Neuronal stem cell (in vitro differentiated cells): ENCODE measurements at regions not wholly inside any gene's neighbourhood (a gene's known extent, or its start where the extent isn't known, plus 50 kb on each side); places are given as distances from the start of the nearest gene placed in this dataset.

ENCODE experiments used
- DNase-seq: peaks from one replicate; pipeline ENCODE4 v3.0.0-alpha.2; 2013; ENCODE audit warnings: low spot score
- H2AFZ ChIP-seq: one replicate; pipeline ENCODE4 v1.6.1; 2013; ENCODE audit warnings: mild to moderate bottlenecking, low read length, inconsistent platforms
- H2AK5ac ChIP-seq: 2 replicates; pipeline ENCODE4 v1.6.1; 2013; ENCODE audit warnings: low read depth, mild to moderate bottlenecking, inconsistent platforms, low read length, moderate library complexity, mixed read lengths
- H2BK120ac ChIP-seq: 2 replicates; pipeline ENCODE4 v1.6.1; 2013; ENCODE audit warnings: low read depth, mild to moderate bottlenecking, inconsistent platforms, low read length, moderate library complexity, mixed read lengths
- H2BK12ac ChIP-seq: one replicate; pipeline ENCODE4 v1.6.1; 2013; ENCODE audit warnings: low read length, inconsistent platforms
- H2BK15ac ChIP-seq: 2 replicates; pipeline ENCODE4 v1.6.1; 2013; ENCODE audit warnings: mild to moderate bottlenecking, low read length, inconsistent platforms, mixed read lengths
- H2BK5ac ChIP-seq: one replicate; pipeline ENCODE4 v1.6.1; 2013; ENCODE audit warnings: inconsistent platforms, mild to moderate bottlenecking, low read length, moderate library complexity
- H3K14ac ChIP-seq: one replicate; pipeline ENCODE4 v1.6.1; 2013; ENCODE audit warnings: low read length, inconsistent platforms
- H3K18ac ChIP-seq: 2 replicates; pipeline ENCODE4 v1.6.1; 2013; ENCODE audit warnings: low read length, inconsistent platforms
- H3K23ac ChIP-seq: 2 replicates; pipeline ENCODE4 v1.6.1; 2013; ENCODE audit warnings: low read depth, mild to moderate bottlenecking, mixed read lengths, low read length, inconsistent platforms; ENCODE audit not compliant: poor library complexity
- H3K27ac ChIP-seq: replicated peaks from 3 replicates; pipeline ENCODE4 v1.5.1; 2013; ENCODE audit warnings: low read length, inconsistent platforms
- H3K27me3 ChIP-seq, 3 experiments: 2 replicates each; pipeline ENCODE4 v1.6.1; 2013; ENCODE audit warnings: low read length in 3 of 3, mild to moderate bottlenecking in 2 of 3, inconsistent platforms in 1 of 3, low read depth in 1 of 3, mixed read lengths in 1 of 3, moderate library complexity in 1 of 3; ENCODE audit not compliant: control insufficient read depth in 3 of 3, insufficient read depth in 3 of 3
- H3K36me3 ChIP-seq, 2 donors: replicated peaks in 1 of 2; 2 replicates each; pipeline ENCODE4 v1.6.1; 2013; ENCODE audit warnings: low read length in 2 of 2; ENCODE audit not compliant: control insufficient read depth in 2 of 2, insufficient read depth in 2 of 2
- H3K4ac ChIP-seq: 2 replicates; pipeline ENCODE4 v1.6.1; 2013; ENCODE audit warnings: inconsistent platforms, mild to moderate bottlenecking, low read length, moderate library complexity
- H3K4me1 ChIP-seq, 2 donors: 1 replicate in 1 of 2; 2 replicates in 1 of 2; pipeline ENCODE4 v1.6.1; 2013; ENCODE audit warnings: low read length in 2 of 2, low read depth in 1 of 2; ENCODE audit not compliant: control insufficient read depth in 2 of 2, insufficient read depth in 1 of 2
- H3K4me2 ChIP-seq: one replicate; pipeline ENCODE4 v1.6.1; 2013; ENCODE audit warnings: mild to moderate bottlenecking, low read length, inconsistent platforms; ENCODE audit not compliant: insufficient read depth, poor library complexity, severe bottlenecking
- H3K4me3 ChIP-seq, 2 donors: 2 replicates each; pipeline ENCODE4 v1.5.1; 2013; ENCODE audit warnings: low read length in 2 of 2, mild to moderate bottlenecking in 2 of 2, inconsistent platforms in 1 of 2, moderate library complexity in 1 of 2
- H3K79me1 ChIP-seq: one replicate; pipeline ENCODE4 v1.6.1; 2013; ENCODE audit warnings: low read depth, mild to moderate bottlenecking, inconsistent platforms, low read length, moderate library complexity
- H3K9ac ChIP-seq: one replicate; pipeline ENCODE4 v1.6.1; 2013; ENCODE audit warnings: mild to moderate bottlenecking, low read depth, low read length, inconsistent platforms; ENCODE audit not compliant: poor library complexity
- H3K9me3 ChIP-seq, 2 donors: replicated peaks in 1 of 2; 2 replicates each; pipeline versions ENCODE3 to v1.6.1; 2013; ENCODE audit warnings: low read length in 2 of 2, mild to moderate bottlenecking in 2 of 2, inconsistent platforms in 1 of 2, low read depth in 1 of 2, mixed read lengths in 1 of 2, moderate library complexity in 1 of 2; ENCODE audit not compliant: control insufficient read depth in 2 of 2, insufficient read depth in 1 of 2
- H4K8ac ChIP-seq: one replicate; pipeline ENCODE4 v1.6.1; 2013; ENCODE audit warnings: low read depth, mild to moderate bottlenecking, inconsistent platforms, low read length, moderate library complexity
- H4K91ac ChIP-seq: one replicate; pipeline ENCODE4 v1.6.1; 2013; ENCODE audit warnings: low read length, low read depth, mild to moderate bottlenecking, inconsistent platforms; ENCODE audit not compliant: poor library complexity
- WGBS, 2 donors: extraction: QIAGEN DNeasy Blood & Tissue Kit; methylation state at CpG; one replicate each; pipeline ENCODE4 v1.1.7; 2013; ENCODE audit warnings: missing lambda C conversion rate in 2 of 2, mixed read lengths in 1 of 2; ENCODE audit not compliant: insufficient read length in 2 of 2, insufficient replicate concordance in 1 of 2; ENCODE audit errors: extremely low coverage in 2 of 2; 5-methylcytosine and 5-hydroxymethylcytosine counted together

DNA sequence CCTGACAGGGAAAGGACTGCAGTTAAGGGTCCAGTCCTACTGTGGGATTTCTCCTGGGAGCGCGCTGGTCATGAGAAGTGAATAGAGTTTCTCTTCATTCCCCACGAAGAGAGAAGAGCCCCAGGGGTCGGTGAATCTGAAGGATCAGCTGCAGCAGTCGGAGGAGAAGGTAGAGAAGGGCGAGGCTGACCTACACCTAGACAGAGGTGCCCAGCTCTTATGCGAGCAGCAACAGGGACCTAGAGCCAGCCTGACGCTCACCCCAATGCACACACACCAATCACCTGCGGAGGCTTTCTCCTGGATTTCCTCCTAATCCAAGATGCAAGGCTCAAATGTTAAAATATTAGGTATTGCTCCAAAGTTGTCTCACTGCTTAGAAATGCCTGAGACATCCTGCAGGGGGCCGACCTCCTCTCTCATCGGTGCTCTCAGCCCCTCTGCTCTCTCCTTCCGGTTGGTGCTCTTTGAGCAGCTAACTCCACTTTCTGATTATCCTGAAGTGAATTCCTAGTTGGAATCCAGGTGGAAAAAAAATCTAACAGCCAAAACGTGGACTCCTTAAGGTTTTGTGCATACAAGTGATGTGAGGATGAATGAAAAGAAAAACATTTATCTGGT is 176.4 kb downstream of the AHR start:
- Histone ChIP-seq H3K4me3 (no peak overlapping the region), H2BK12ac (no peak overlapping the region)

DNA sequence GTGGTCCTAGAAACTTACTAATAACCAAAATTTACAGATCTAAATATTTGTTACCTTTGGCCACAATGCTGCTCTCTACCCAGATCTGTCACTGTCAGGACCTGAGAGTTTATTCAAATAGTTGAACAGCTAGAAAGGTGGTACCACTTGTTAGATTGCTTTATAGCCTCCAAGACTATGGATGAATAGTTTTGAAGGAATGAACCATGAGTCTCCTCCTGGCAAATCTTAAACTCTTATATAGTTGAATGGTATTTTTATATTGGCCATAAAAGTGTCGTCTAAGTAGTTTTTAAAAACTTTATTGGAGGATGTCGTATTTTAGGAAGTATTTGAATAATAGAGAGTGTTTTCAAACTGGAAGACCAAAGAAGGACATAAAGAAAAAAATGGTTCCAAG is 178.7 kb downstream of the AHR start:
- Histone ChIP-seq H3K27me3 (no peaks in the 10 kb centered on the region), H3K4me3 (no peak overlapping the region), H3K23ac (no peak overlapping the region), H2BK15ac (no peak overlapping the region), H3K4me1 (no peaks in the 10 kb centered on the region), H3K79me1 (no peaks in the 10 kb centered on the region), H3K14ac (no peak overlapping the region), H2AFZ (no peak overlapping the region), H2BK12ac (no peak overlapping the region), H3K18ac (no peak overlapping the region), H3K27ac (no peak overlapping the region), H2AK5ac (no peak overlapping the region), H2BK120ac (no peak overlapping the region), H3K36me3 (no peaks in the 10 kb centered on the region), H4K8ac (no peak overlapping the region), H2BK5ac (no peak overlapping the region), H4K91ac (no peak overlapping the region), H3K9ac (no peak overlapping the region), H3K4ac (no peak overlapping the region), H3K4me2 (no peak overlapping the region), H3K9me3 (no peaks in the 10 kb centered on the region)
- no peak for DNase-seq
- WGBS, 2 donors = 100% methylated on average over 2 of the region's 2 CpGs

More for the DNA sequence above, 176.4 kb downstream of the AHR start:
- Histone ChIP-seq H3K27me3 (no peaks in the 10 kb centered on the region), H3K4me1 (no peaks in the 10 kb centered on the region), H3K18ac (no peak overlapping the region), H3K9ac (no peak overlapping the region), H2BK15ac (no peak overlapping the region), H3K4me2 (no peak overlapping the region), H3K36me3 (no peaks in the 10 kb centered on the region), H4K8ac (no peak overlapping the region), H3K9me3 (no peaks in the 10 kb centered on the region), H2AFZ (no peak overlapping the region), H2BK120ac (no peak overlapping the region), H3K79me1 (no peaks in the 10 kb centered on the region), H2AK5ac (no peak overlapping the region), H3K14ac (no peak overlapping the region), H4K91ac (no peak overlapping the region), H3K27ac (no peak overlapping the region), H2BK5ac (no peak overlapping the region), H3K23ac (no peak overlapping the region), H3K4ac (no peak overlapping the region)
- no peak for DNase-seq
- no CpG with 5 or more reads among the region's 13 CpGs for whole genome bisulfite sequencing, 2 donors

DNA sequence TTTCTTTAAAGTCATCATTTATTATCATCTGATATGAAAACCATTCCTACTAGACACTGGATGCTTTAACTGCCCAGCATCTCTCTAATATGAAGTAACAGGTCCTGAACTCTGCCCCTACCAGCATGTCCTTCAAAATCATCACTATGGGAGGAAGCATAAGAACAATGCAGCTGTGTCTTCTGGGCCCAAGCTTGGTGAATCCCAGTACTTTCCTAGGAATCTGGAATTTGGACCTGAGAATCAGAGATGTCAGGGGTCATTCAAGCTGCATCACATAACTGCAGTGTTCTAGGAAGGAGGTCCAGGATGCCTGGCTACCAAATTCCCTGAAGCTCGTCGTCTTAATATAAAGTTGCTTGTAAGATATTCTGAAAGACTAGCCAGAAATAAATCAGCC is 182.7 kb downstream of the AHR start:
- Histone ChIP-seq H2BK5ac (no peak overlapping the region), H3K18ac (no peak overlapping the region), H3K27ac (no peak overlapping the region), H3K9ac (no peak overlapping the region), H3K4me2 (no peak overlapping the region), H3K4me3 (no peak overlapping the region), H3K23ac (no peak overlapping the region), H2BK120ac (no peak overlapping the region), H2AK5ac (no peak overlapping the region), H2BK15ac (no peak overlapping the region), H3K4me1 (no peaks in the 10 kb centered on the region), H3K9me3 (no peaks in the 10 kb centered on the region), H3K27me3 (no peaks in the 10 kb centered on the region), H3K79me1 (no peaks in the 10 kb centered on the region), H4K8ac (no peak overlapping the region), H3K36me3 (no peaks in the 10 kb centered on the region), H2BK12ac (no peak overlapping the region), H3K14ac (no peak overlapping the region), H2AFZ (no peak overlapping the region), H4K91ac (no peak overlapping the region), H3K4ac (no peak overlapping the region)
- WGBS, 2 donors = no CpG with 5 or more reads among the region's 2 CpGs
- no peak for DNase-seq

DNA sequence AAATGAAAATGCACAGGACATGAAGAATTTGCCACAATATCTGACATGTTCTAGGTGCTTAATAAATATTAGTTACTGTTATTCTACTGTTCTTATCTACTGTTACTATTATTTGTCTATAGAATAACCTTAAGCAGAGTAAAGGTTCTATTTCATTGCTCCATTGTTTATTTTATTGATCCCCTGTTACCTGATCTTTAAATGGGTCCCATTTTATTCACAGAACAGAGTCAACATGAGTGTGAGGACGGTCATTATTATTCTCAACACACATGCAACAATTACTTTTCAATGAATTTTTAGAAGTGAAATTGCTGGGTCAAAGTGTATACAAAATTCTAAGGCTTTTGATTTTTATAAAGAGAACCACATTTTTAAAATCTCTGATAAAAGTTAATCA is 186.9 kb downstream of the AHR start:
- Histone ChIP-seq H3K36me3 (no peaks in the 10 kb centered on the region), H3K27ac (no peak overlapping the region), H4K8ac (no peak overlapping the region), H3K4ac (no peak overlapping the region), H3K79me1 (no peaks in the 10 kb centered on the region), H3K27me3 (no peaks in the 10 kb centered on the region), H4K91ac (no peak overlapping the region), H3K4me3 (no peak overlapping the region), H3K4me2 (no peak overlapping the region), H2BK15ac (no peak overlapping the region), H3K4me1 (no peaks in the 10 kb centered on the region), H2BK12ac (no peak overlapping the region), H2BK120ac (no peak overlapping the region), H2BK5ac (no peak overlapping the region), H3K9me3 (no peaks in the 10 kb centered on the region), H3K9ac (no peak overlapping the region), H3K23ac (no peak overlapping the region), H2AK5ac (no peak overlapping the region), H3K14ac (no peak overlapping the region), H2AFZ (no peak overlapping the region), H3K18ac (no peak overlapping the region)
- WGBS, 2 donors = no CpG with 5 or more reads among the region's 1 CpG
- no peak for DNase-seq
